ENCODE measurements at regions not wholly inside any gene's neighbourhood (a gene's known extent, or its start where the extent isn't known, plus 50 kb on each side); places are given as distances from the start of the nearest gene placed in this dataset.
"Not testable (repeated sequence)": the region's sequence is repeated elsewhere in the genome, so short reads cannot be mapped to it uniquely, and the experiment has no call there.

GRCh38 chr12:91704446-91704845 is 441.2 kb downstream of the BTG1 start:
- DNase-seq, result no peak
- Histone ChIP-seq H3K4me1 (ENCODE audit: insufficient read depth, low read length) (no peaks in the 10 kb centered on the region), H3K36me3 (ENCODE audit: insufficient read depth, low read length) (no peaks in the 10 kb centered on the region), H3K27me3 (ENCODE audit: insufficient read depth, low read length, poor library complexity, severe bottlenecking) (no peaks in the 10 kb centered on the region), H3K27ac (ENCODE audit: low read depth, low read length) (no peak overlapping the region), H3K4me3 (ENCODE audit: low read length) (no peak overlapping the region), H3K9me3 (ENCODE audit: low read length) (no peaks in the 10 kb centered on the region)
- Mint-ChIP-seq H3K4me1 (no peaks in the 10 kb centered on the region), H3K27ac (no peak overlapping the region), H3K27me3 (peaks cover 0 to 2% of the 10 kb centered on the region in 2 donors), H3K4me3 (no peak overlapping the region), H3K36me3 (peaks cover 0 to 4% (median 0%) of the 10 kb centered on the region in 3 donors), H3K9me3 (peaks cover 0 to 7% (median 1%) of the 10 kb centered on the region in 5 donors)
- POLR2A ChIA-PET, result no interaction called here
- CTCF ChIA-PET, result no interaction called here

GRCh38 chr12:91703491-91704283 is 442.0 kb downstream of the BTG1 start:
- no peaks in the 10 kb centered on the region for H3K4me1 Mint-ChIP-seq
- CTCF ChIA-PET, result no interaction called here
- H3K9me3 Mint-ChIP-seq, result peaks cover 0 to 8% (median 7%) of the 10 kb centered on the region in 5 donors
- Histone ChIP-seq H3K9me3 (ENCODE audit: low read length) (no peaks in the 10 kb centered on the region), H3K4me3 (ENCODE audit: low read length) (no peak overlapping the region), H3K4me1 (ENCODE audit: insufficient read depth, low read length) (no peaks in the 10 kb centered on the region), H3K27ac (ENCODE audit: low read depth, low read length) (no peak overlapping the region), H3K36me3 (ENCODE audit: insufficient read depth, low read length) (no peaks in the 10 kb centered on the region), H3K27me3 (ENCODE audit: insufficient read depth, low read length, poor library complexity, severe bottlenecking) (no peaks in the 10 kb centered on the region)
- POLR2A ChIA-PET, result no interaction called here
- no peak overlapping the region for H3K4me3 Mint-ChIP-seq
- H3K36me3 Mint-ChIP-seq, result peaks cover 0 to 10% (median 6%) of the 10 kb centered on the region in 3 donors
- DNase-seq, result no peak
- H3K27ac Mint-ChIP-seq, result no peak overlapping the region
- peaks cover 2% of the 10 kb centered on the region in 2 donors for H3K27me3 Mint-ChIP-seq

GRCh38 chr12:91702843-91703425 is 442.7 kb downstream of the BTG1 start:
- POLR2A ChIA-PET, result no interaction called here

GRCh38 chr12:91695964-91696363 is 449.7 kb downstream of the BTG1 start:
- Histone ChIP-seq H3K36me3 (ENCODE audit: insufficient read depth, low read length) (no peaks in the 10 kb centered on the region), H3K9me3 (ENCODE audit: low read length) (no peaks in the 10 kb centered on the region), H3K4me3 (ENCODE audit: low read length) (no peak overlapping the region), H3K4me1 (ENCODE audit: insufficient read depth, low read length) (no peaks in the 10 kb centered on the region), H3K27ac (ENCODE audit: low read depth, low read length) (no peak overlapping the region), H3K27me3 (ENCODE audit: insufficient read depth, low read length, poor library complexity, severe bottlenecking) (no peaks in the 10 kb centered on the region)
- Mint-ChIP-seq H3K27me3 (peaks cover 0 to 2% of the 10 kb centered on the region in 2 donors), H3K9me3 (peaks cover 0 to 11% (median 7%) of the 10 kb centered on the region in 5 donors), H3K27ac (no peak overlapping the region), H3K4me1 (no peaks in the 10 kb centered on the region), H3K4me3 (no peak overlapping the region), H3K36me3 (peaks cover 0 to 31% (median 10%) of the 10 kb centered on the region in 3 donors)
- ChIA-PET CTCF (no interaction called here), POLR2A (no interaction called here)
- DNase-seq, result no peak

More at GRCh38 chr12:91702843-91703425, 442.7 kb downstream of the BTG1 start:
- Histone ChIP-seq H3K36me3 (ENCODE audit: insufficient read depth, low read length) (no peaks in the 10 kb centered on the region), H3K27ac (ENCODE audit: low read depth, low read length) (no peak overlapping the region), H3K4me1 (ENCODE audit: insufficient read depth, low read length) (no peaks in the 10 kb centered on the region), H3K9me3 (ENCODE audit: low read length) (no peaks in the 10 kb centered on the region), H3K4me3 (ENCODE audit: low read length) (no peak overlapping the region), H3K27me3 (ENCODE audit: insufficient read depth, low read length, poor library complexity, severe bottlenecking) (no peaks in the 10 kb centered on the region)
- Mint-ChIP-seq H3K27me3 (peaks cover 2% of the 10 kb centered on the region in 2 donors), H3K4me3 (no peak overlapping the region), H3K27ac (no peak overlapping the region), H3K4me1 (no peaks in the 10 kb centered on the region), H3K36me3 (peaks cover 0 to 18% (median 6%) of the 10 kb centered on the region in 3 donors), H3K9me3 (peaks cover 0 to 8% (median 6%) of the 10 kb centered on the region in 5 donors)
- DNase-seq, result no peak
- CTCF ChIA-PET, result no interaction called here

- H3K9me3 Mint-ChIP-seq, result peaks cover 0 to 11% (median 7%) of the 10 kb centered on the region in 5 donors
- H3K27ac Mint-ChIP-seq; H3K4me3 ChIP-seq (ENCODE audit: low read length); H3K36me3 ChIP-seq (ENCODE audit: insufficient read depth, low read length); H3K27me3 ChIP-seq (ENCODE audit: insufficient read depth, low read length, poor library complexity, severe bottlenecking); H3K4me1 ChIP-seq (ENCODE audit: insufficient read depth, low read length); H3K4me3 Mint-ChIP-seq; POLR2A ChIA-PET; H3K27ac ChIP-seq (ENCODE audit: low read depth, low read length); DNase-seq; CTCF ChIA-PET; H3K4me1 Mint-ChIP-seq; H3K27me3 Mint-ChIP-seq; H3K9me3 ChIP-seq (ENCODE audit: low read length): not testable (repeated sequence)
- H3K36me3 Mint-ChIP-seq, result peaks cover 0 to 28% (median 10%) of the 10 kb centered on the region in 3 donors
These were observed 450.2 kb downstream of the BTG1 start for GRCh38 chr12:91695406-91695805.

- Histone ChIP-seq H3K27ac (ENCODE audit: low read depth, low read length) (no peak overlapping the region), H3K4me1 (ENCODE audit: insufficient read depth, low read length) (peaks cover 10% of the 10 kb centered on the region), H3K27me3 (ENCODE audit: insufficient read depth, low read length, poor library complexity, severe bottlenecking) (no peaks in the 10 kb centered on the region), H3K4me3 (ENCODE audit: low read length) (no peak overlapping the region), H3K9me3 (ENCODE audit: low read length) (no peaks in the 10 kb centered on the region), H3K36me3 (ENCODE audit: insufficient read depth, low read length) (no peaks in the 10 kb centered on the region)
- Mint-ChIP-seq H3K27ac (no peak overlapping the region), H3K4me3 (no peak overlapping the region), H3K27me3 (no peaks in the 10 kb centered on the region), H3K4me1 (peaks cover 11 to 13% (median 12%) of the 10 kb centered on the region in 3 donors), H3K36me3 (peaks cover 0 to 4% (median 0%) of the 10 kb centered on the region in 3 donors), H3K9me3 (peaks cover 0 to 3% (median 0%) of the 10 kb centered on the region in 5 donors)
- DNase-seq, result no peak
- POLR2A ChIA-PET, result no interaction called here
- CTCF ChIA-PET, result no interaction called here
These were observed 455.1 kb downstream of the BTG1 start for GRCh38 chr12:91690531-91690930.

- Histone ChIP-seq H3K27me3 (ENCODE audit: insufficient read depth, low read length, poor library complexity, severe bottlenecking) (no peaks in the 10 kb centered on the region), H3K4me3 (ENCODE audit: low read length) (no peak overlapping the region), H3K36me3 (ENCODE audit: insufficient read depth, low read length) (no peaks in the 10 kb centered on the region), H3K27ac (ENCODE audit: low read depth, low read length) (no peak overlapping the region), H3K9me3 (ENCODE audit: low read length) (no peaks in the 10 kb centered on the region), H3K4me1 (ENCODE audit: insufficient read depth, low read length) (peaks cover 10% of the 10 kb centered on the region)
- peak overlapping the region in 3 of 8 donors; percentile 4 to 10 (median 7) for H3K27ac Mint-ChIP-seq
- CTCF ChIA-PET, result no interaction called here
- H3K9me3 Mint-ChIP-seq, result no peaks in the 10 kb centered on the region
- H3K27me3 Mint-ChIP-seq, result peaks cover 0 to 3% of the 10 kb centered on the region in 2 donors
- DNase-seq, result peak in 3 of 5 donors; percentile 48 to 85 (median 61)
- peaks cover 11 to 13% (median 12%) of the 10 kb centered on the region in 3 donors for H3K4me1 Mint-ChIP-seq
- H3K4me3 Mint-ChIP-seq, result no peak overlapping the region
- POLR2A ChIA-PET, result no interaction called here
- H3K36me3 Mint-ChIP-seq, result no peaks in the 10 kb centered on the region
These were observed 458.3 kb downstream of the BTG1 start for GRCh38 chr12:91687052-91688017.
